ENCODE measurements at regions not wholly inside any gene's neighbourhood (a gene's known extent, or its start where the extent isn't known, plus 50 kb on each side); places are given as distances from the start of the nearest gene placed in this dataset.

- peaks cover 34% of the 10 kb centered on the region for H3K27me3 Mint-ChIP-seq
- no peak overlapping the region for H3K4me3 Mint-ChIP-seq
- DNase-seq (ENCODE audit: low spot score in 2 of 2) (no peak), ATAC-seq (ENCODE audit: low read depth) (no peak)
- peaks cover 2% of the 10 kb centered on the region for H3K4me1 Mint-ChIP-seq
- H3K36me3 Mint-ChIP-seq = no peaks in the 10 kb centered on the region
- no peak overlapping the region for H3K27ac Mint-ChIP-seq
- H3K9me3 Mint-ChIP-seq = no peaks in the 10 kb centered on the region
Observed at GRCh38 chr17:34527908-34528470, 51.4 kb upstream of the TMEM132E start.

GRCh38 chr17:34527136-34527907 is 52.1 kb upstream of the TMEM132E start:
- DNase-seq (ENCODE audit: low spot score in 2 of 2) (no peak), ATAC-seq (ENCODE audit: low read depth) (no peak)
- Mint-ChIP-seq H3K9me3 (no peaks in the 10 kb centered on the region), H3K27me3 (peaks cover 33% of the 10 kb centered on the region), H3K4me3 (no peak overlapping the region), H3K4me1 (peaks cover 2% of the 10 kb centered on the region), H3K36me3 (no peaks in the 10 kb centered on the region), H3K27ac (no peak overlapping the region)

DNA sequence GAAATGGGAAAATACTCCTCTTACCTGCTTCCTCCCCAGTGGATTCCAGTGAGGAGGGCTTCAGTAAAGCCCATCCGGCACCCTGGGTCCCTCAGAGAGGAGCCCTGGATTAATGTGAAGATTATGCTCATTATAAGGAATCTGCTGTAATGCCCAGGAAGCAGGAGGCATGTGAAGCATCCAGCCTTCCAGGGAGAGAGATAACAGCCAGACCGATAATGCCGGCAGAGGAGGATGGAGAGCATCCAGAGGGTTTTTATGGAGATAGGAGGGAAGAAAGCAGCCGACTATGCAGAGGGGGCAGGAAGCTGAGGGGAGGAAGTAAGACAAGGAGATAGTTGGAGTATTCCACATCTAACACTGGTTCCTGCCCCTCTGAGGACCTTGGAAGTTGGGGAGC is 53.7 kb upstream of the TMEM132E start:
- DNase-seq (ENCODE audit: low spot score in 2 of 2) (no peak), ATAC-seq (ENCODE audit: low read depth) (no peak)
- H3K27me3 Mint-ChIP-seq = peaks cover 32% of the 10 kb centered on the region
- peaks cover 2% of the 10 kb centered on the region for H3K4me1 Mint-ChIP-seq
- no peak overlapping the region for H3K4me3 Mint-ChIP-seq
- no peaks in the 10 kb centered on the region for H3K36me3 Mint-ChIP-seq
- no peak overlapping the region for H3K27ac Mint-ChIP-seq
- no peaks in the 10 kb centered on the region for H3K9me3 Mint-ChIP-seq

DNA sequence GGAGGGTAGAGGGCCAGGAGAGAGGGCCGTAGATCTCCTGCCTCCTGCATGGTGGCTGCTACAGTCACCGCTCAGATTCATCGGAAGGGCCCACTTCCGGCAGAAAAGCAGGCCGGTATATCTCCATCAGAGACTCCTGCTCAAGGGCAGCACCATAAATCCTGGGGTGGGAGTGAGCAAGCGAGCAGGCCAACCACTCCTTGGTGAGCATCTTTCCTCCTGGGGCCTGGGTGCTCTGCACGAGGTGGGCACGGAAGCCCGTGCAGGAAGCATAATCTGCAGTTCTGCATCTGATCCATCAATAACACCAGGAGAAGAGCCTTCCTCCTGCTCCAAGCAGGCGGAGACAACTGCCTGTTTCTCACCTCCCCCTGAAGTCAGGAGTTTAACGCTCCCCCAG is 57.4 kb upstream of the TMEM132E start:
- H3K27ac Mint-ChIP-seq = no peak overlapping the region
- no peaks in the 10 kb centered on the region for H3K4me1 Mint-ChIP-seq
- ATAC-seq (ENCODE audit: low read depth) = no peak
- no peak overlapping the region for H3K4me3 Mint-ChIP-seq
- DNase-seq (ENCODE audit: low spot score in 2 of 2) = no peak
- no peaks in the 10 kb centered on the region for H3K9me3 Mint-ChIP-seq
- peaks cover 14% of the 10 kb centered on the region for H3K27me3 Mint-ChIP-seq
- H3K36me3 Mint-ChIP-seq = no peaks in the 10 kb centered on the region

DNA sequence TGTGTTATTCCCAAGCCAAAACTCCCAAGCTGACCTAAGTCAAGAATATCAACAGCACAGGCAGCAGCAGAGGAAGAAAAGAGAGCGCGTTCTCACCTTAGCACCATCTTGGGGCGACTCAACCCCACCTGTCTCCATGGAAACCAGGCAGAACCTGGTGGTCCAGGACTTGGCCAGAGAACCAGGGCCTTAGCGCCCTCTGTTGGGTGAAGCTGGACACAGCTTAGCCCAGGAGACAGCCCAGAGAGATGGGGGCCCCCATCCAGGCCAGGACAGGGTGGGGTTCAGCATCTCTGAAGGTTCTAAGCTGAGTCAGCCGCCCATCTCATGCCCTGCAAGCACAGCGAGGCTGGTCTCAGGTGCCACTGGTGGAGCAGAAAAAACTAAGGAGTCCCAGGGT is 60.1 kb upstream of the TMEM132E start:
- DNase-seq (ENCODE audit: low spot score in 2 of 2) = no peak
- H3K27me3 Mint-ChIP-seq = peaks cover 14% of the 10 kb centered on the region
- H3K36me3 Mint-ChIP-seq = no peaks in the 10 kb centered on the region
- no peak overlapping the region for H3K27ac Mint-ChIP-seq
- peak; percentile 22 for ATAC-seq (ENCODE audit: low read depth)
- H3K4me1 Mint-ChIP-seq = no peaks in the 10 kb centered on the region
- no peak overlapping the region for H3K4me3 Mint-ChIP-seq
- no peaks in the 10 kb centered on the region for H3K9me3 Mint-ChIP-seq

DNA sequence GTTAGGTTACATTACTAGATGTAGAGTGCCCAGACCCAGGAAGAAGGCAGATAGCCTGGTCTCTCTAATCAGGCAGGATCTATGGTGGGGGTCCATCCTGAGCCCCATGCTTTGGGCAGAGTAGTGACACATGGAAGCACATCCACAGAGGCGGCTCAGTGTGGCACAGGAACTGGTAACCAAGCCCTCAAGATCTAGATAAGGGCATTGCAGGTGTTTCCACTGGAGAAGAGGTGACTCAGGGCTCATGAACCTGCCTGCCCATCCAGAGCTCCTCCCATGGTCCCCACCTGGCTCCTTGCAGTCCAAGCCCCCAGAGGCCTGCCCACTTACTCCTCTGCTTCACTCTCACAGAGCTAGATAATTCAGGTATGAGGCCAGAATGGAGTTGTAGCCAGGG is 62.0 kb upstream of the TMEM132E start:
- H3K4me3 Mint-ChIP-seq = no peak overlapping the region
- no peaks in the 10 kb centered on the region for H3K4me1 Mint-ChIP-seq
- ATAC-seq (ENCODE audit: low read depth) (no peak), DNase-seq (ENCODE audit: low spot score in 2 of 2) (no peak)
- H3K9me3 Mint-ChIP-seq = no peaks in the 10 kb centered on the region
- H3K36me3 Mint-ChIP-seq = no peaks in the 10 kb centered on the region
- H3K27me3 Mint-ChIP-seq = peaks cover 14% of the 10 kb centered on the region
- H3K27ac Mint-ChIP-seq = no peak overlapping the region

- Mint-ChIP-seq H3K36me3 (no peaks in the 10 kb centered on the region), H3K27me3 (peaks cover 15% of the 10 kb centered on the region), H3K9me3 (no peaks in the 10 kb centered on the region), H3K27ac (no peak overlapping the region), H3K4me1 (peaks cover 7% of the 10 kb centered on the region), H3K4me3 (no peak overlapping the region)
- no peak for ATAC-seq (ENCODE audit: low read depth)
- DNase-seq (ENCODE audit: low spot score in 2 of 2) = no peak
Observed at GRCh38 chr17:34511931-34512330, 67.5 kb upstream of the TMEM132E start.

- no peaks in the 10 kb centered on the region for H3K9me3 Mint-ChIP-seq
- H3K4me1 Mint-ChIP-seq = peaks cover 7% of the 10 kb centered on the region
- H3K27me3 Mint-ChIP-seq = peaks cover 17% of the 10 kb centered on the region
- no peaks in the 10 kb centered on the region for H3K36me3 Mint-ChIP-seq
- H3K4me3 Mint-ChIP-seq = no peak overlapping the region
- no peak for ATAC-seq (ENCODE audit: low read depth)
- no peak overlapping the region for H3K27ac Mint-ChIP-seq
- no peak for DNase-seq (ENCODE audit: low spot score in 2 of 2)
Observed at GRCh38 chr17:34511265-34511664, 68.1 kb upstream of the TMEM132E start.

GRCh38 chr17:34504814-34505484 is 74.4 kb upstream of the TMEM132E start:
- Mint-ChIP-seq H3K36me3 (no peaks in the 10 kb centered on the region), H3K27ac (no peak overlapping the region), H3K4me1 (no peaks in the 10 kb centered on the region), H3K4me3 (no peak overlapping the region), H3K27me3 (peaks cover 17% of the 10 kb centered on the region), H3K9me3 (no peaks in the 10 kb centered on the region)
- DNase-seq (ENCODE audit: low spot score in 2 of 2) (no peak), ATAC-seq (ENCODE audit: low read depth) (no peak)

GRCh38 chr17:34503528-34504195 is 75.7 kb upstream of the TMEM132E start:
- peaks cover 17% of the 10 kb centered on the region for H3K27me3 Mint-ChIP-seq
- no peaks in the 10 kb centered on the region for H3K36me3 Mint-ChIP-seq
- H3K9me3 Mint-ChIP-seq = no peaks in the 10 kb centered on the region
- H3K27ac Mint-ChIP-seq = no peak overlapping the region
- no peaks in the 10 kb centered on the region for H3K4me1 Mint-ChIP-seq
- H3K4me3 Mint-ChIP-seq = no peak overlapping the region
- ATAC-seq (ENCODE audit: low read depth) (no peak), DNase-seq (ENCODE audit: low spot score in 2 of 2) (no peak)

GRCh38 chr17:34502426-34502825 is 77.0 kb upstream of the TMEM132E start:
- no peak overlapping the region for H3K4me3 Mint-ChIP-seq
- peaks cover 17% of the 10 kb centered on the region for H3K27me3 Mint-ChIP-seq
- no peaks in the 10 kb centered on the region for H3K36me3 Mint-ChIP-seq
- no peak for DNase-seq (ENCODE audit: low spot score in 2 of 2)
- no peaks in the 10 kb centered on the region for H3K4me1 Mint-ChIP-seq
- no peak for ATAC-seq (ENCODE audit: low read depth)
- H3K27ac Mint-ChIP-seq = no peak overlapping the region
- no peaks in the 10 kb centered on the region for H3K9me3 Mint-ChIP-seq

- Mint-ChIP-seq H3K4me1 (no peaks in the 10 kb centered on the region), H3K36me3 (no peaks in the 10 kb centered on the region), H3K27ac (no peak overlapping the region), H3K9me3 (no peaks in the 10 kb centered on the region), H3K4me3 (no peak overlapping the region), H3K27me3 (peaks cover 12% of the 10 kb centered on the region)
- no peak for DNase-seq (ENCODE audit: low spot score in 2 of 2)
- ATAC-seq (ENCODE audit: low read depth) = no peak
Observed at GRCh38 chr17:34499576-34499975, 79.8 kb upstream of the TMEM132E start.

GRCh38 chr17:34493917-34494316 is 85.5 kb upstream of the TMEM132E start:
- Mint-ChIP-seq H3K4me1 (no peaks in the 10 kb centered on the region), H3K27ac (no peak overlapping the region), H3K9me3 (no peaks in the 10 kb centered on the region), H3K4me3 (no peak overlapping the region), H3K27me3 (peaks cover 13% of the 10 kb centered on the region), H3K36me3 (no peaks in the 10 kb centered on the region)
- DNase-seq (ENCODE audit: low spot score in 2 of 2) (no peak), ATAC-seq (ENCODE audit: low read depth) (no peak)

DNA sequence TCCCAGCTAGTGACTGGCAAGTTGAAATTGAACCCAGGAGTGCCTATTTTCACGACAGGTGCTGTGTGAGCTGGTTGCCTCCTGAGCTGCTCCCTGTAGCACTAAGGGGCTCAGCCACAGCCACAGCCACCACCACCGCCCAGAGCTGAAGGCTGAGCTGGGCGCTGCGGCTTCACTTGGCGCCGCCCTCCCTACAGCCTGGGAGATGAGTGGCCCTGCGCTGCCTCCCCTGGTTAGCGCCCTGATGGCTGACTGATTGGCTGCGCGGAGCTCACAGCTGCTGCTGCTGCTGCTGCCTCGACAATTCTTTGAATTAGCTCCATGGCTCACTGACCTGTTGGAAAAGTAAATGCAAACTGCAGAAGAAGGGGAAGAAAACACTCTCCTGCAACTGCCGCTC is 91.8 kb upstream of the TMEM132E start:
- Mint-ChIP-seq H3K36me3 (no peaks in the 10 kb centered on the region), H3K9me3 (no peaks in the 10 kb centered on the region), H3K27me3 (peaks cover 13% of the 10 kb centered on the region), H3K4me3 (no peak overlapping the region), H3K4me1 (no peaks in the 10 kb centered on the region), H3K27ac (no peak overlapping the region)
- ATAC-seq (ENCODE audit: low read depth) (no peak), DNase-seq (ENCODE audit: low spot score in 2 of 2) (no peak)
